Adrenal gland (tissue), 9 donors: ENCODE measurements at regions not wholly inside any gene's neighbourhood (a gene's known extent, or its start where the extent isn't known, plus 50 kb on each side); places are given as distances from the start of the nearest gene placed in this dataset.

Experiments used
- DNase-seq, 7 donors: peaks; one replicate each; pipeline ENCODE4 v3.0.0-alpha.2; 2019 to 2020
- H3K27ac ChIP-seq, 5 donors: fragments of 200-600 bp; sonication (generic) in 4 of 5; 1 replicate in 3 of 5; 2 replicates in 2 of 5; pipeline versions ENCODE4 v1.5.1 to v1.8.0; 2016 to 2020; ENCODE audit warnings: mild to moderate bottlenecking in 1 of 5
- H3K27me3 ChIP-seq: fragments of 200-600 bp; 2 replicates; pipeline ENCODE4 v1.8.0; 2021
- H3K36me3 ChIP-seq, 2 donors: fragments of 200-600 bp; replicated peaks in 1 of 2; 1 replicate in 1 of 2; 2 replicates in 1 of 2; pipeline versions ENCODE4 v1.5.1 to v1.8.0; 2018 to 2022
- H3K4me1 ChIP-seq, 2 donors: fragments of 200-600 bp; replicated peaks in 1 of 2; 1 replicate in 1 of 2; 2 replicates in 1 of 2; pipeline versions ENCODE4 v1.5.1 to v1.8.0; 2018 to 2021
- H3K4me3 ChIP-seq, 4 donors: fragments of 200-600 bp; sonication (generic) in 3 of 4; one replicate each; pipeline ENCODE4 v1.5.1; 2016 to 2018
- H3K9me3 ChIP-seq, 3 donors: fragments of 200-600 bp; sonication (generic) in 1 of 3; replicated peaks in 1 of 3; 1 replicate in 2 of 3; 2 replicates in 1 of 3; pipeline versions ENCODE4 v1.5.1 to v1.8.0; 2016 to 2021
- CTCF ChIP-seq, 6 experiments: fragments of 450-650 bp in 4 of 6; fragments of 200-600 bp in 2 of 6; sonication (generic) in 1 of 6; IDR thresholded peaks; 1 replicate in 5 of 6; 2 replicates in 1 of 6; pipeline versions ENCODE4 v1.5.1 to v1.8.0; 2016 to 2021; ENCODE audit warnings: antibody characterized with exemption in 6 of 6, mild to moderate bottlenecking in 2 of 6, moderate library complexity in 1 of 6
- POLR2A ChIP-seq, 2 donors: fragments of 450-650 bp; IDR thresholded peaks; one replicate each; pipeline ENCODE4 v1.6.1; 2017; ENCODE audit warnings: antibody characterized with exemption in 2 of 2, mild to moderate bottlenecking in 2 of 2, moderate library complexity in 1 of 2
- WGBS, 4 donors: extraction: QIAGEN DNeasy Blood & Tissue Kit in 2 of 4; methylation state at CpG; one replicate each; pipeline versions ENCODE4 v1.1.5 to v1.1.7; 2013 to 2017; 5-methylcytosine and 5-hydroxymethylcytosine counted together
- intact Hi-C, 2 donors: fragments of 100-400 bp; cut with DNase I; formaldehyde crosslinking; loops; one replicate each; pipeline versions ENCODE4 v1.14.1 to v1.15.0; 2022 to 2023
- donor health status: healthy with polysubstance abuse.
- donor health status: Bipolar disorder and iron deficiency.
- donor health status: DM: yes; HTN: yes; CAD: no.
- donor health status: DM: no; HTN: no; CAD: no.
- donor health status: DM: no; HTN: no; CAD: no.

- no peaks in the 10 kb centered on the region for H3K9me3 ChIP-seq
- peaks cover 2% of the 10 kb centered on the region for H3K27me3 ChIP-seq
- no peaks in the 10 kb centered on the region for H3K36me3 ChIP-seq
- intact Hi-C loops: no loop called here
- WGBS, 4 donors: 76 to 83% (median 77%) methylated on average over 3 to 4 of the region's 4 CpGs
- H3K4me3 ChIP-seq: no peak overlapping the region
- H3K4me1 ChIP-seq: no peaks in the 10 kb centered on the region
- TF ChIP-seq CTCF (IDR thresholded peaks at IDR 0.05) (no peak), POLR2A (IDR thresholded peaks at IDR 0.05) (no peak)
- H3K27ac ChIP-seq: no peak overlapping the region
- DNase-seq: no peak
These were observed 444.8 kb upstream of the MKI67 start for GRCh38 chr10:128571071-128571470.

GRCh38 chr10:128571745-128572144 is 445.5 kb upstream of the MKI67 start:
- DNase-seq: no peak
- no peak overlapping the region for H3K4me3 ChIP-seq
- H3K4me1 ChIP-seq: no peaks in the 10 kb centered on the region
- H3K27ac ChIP-seq: no peak overlapping the region
- TF ChIP-seq POLR2A (IDR thresholded peaks at IDR 0.05): no peak
- TF ChIP-seq CTCF (IDR thresholded peaks at IDR 0.05): no peak
- no peaks in the 10 kb centered on the region for H3K9me3 ChIP-seq
- WGBS, 4 donors: 49 to 64% (median 60%) methylated on average over 3 of the region's 3 CpGs
- intact Hi-C loops: no loop called here
- H3K36me3 ChIP-seq: no peaks in the 10 kb centered on the region
- H3K27me3 ChIP-seq: peaks cover 2% of the 10 kb centered on the region

- Histone ChIP-seq H3K4me1 (no peaks in the 10 kb centered on the region), H3K4me3 (no peak overlapping the region), H3K9me3 (no peaks in the 10 kb centered on the region), H3K27me3 (peaks cover 2% of the 10 kb centered on the region), H3K27ac (no peak overlapping the region), H3K36me3 (no peaks in the 10 kb centered on the region)
- intact Hi-C loops: no loop called here
- WGBS, 4 donors: 67 to 78% (median 70%) methylated on average over 3 to 7 of the region's 7 CpGs; no CpG with 5 or more reads in 1 of the 4 donors
- DNase-seq: no peak
- TF ChIP-seq POLR2A (IDR thresholded peaks at IDR 0.05) (no peak), CTCF (IDR thresholded peaks at IDR 0.05) (no peak)
These were observed 446.5 kb upstream of the MKI67 start for GRCh38 chr10:128572696-128573095.

GRCh38 chr10:128573281-128573845 is 447.1 kb upstream of the MKI67 start:
- Histone ChIP-seq H3K36me3 (no peaks in the 10 kb centered on the region), H3K27ac (no peak overlapping the region), H3K27me3 (peaks cover 2% of the 10 kb centered on the region), H3K4me1 (no peaks in the 10 kb centered on the region), H3K4me3 (no peak overlapping the region), H3K9me3 (no peaks in the 10 kb centered on the region)
- TF ChIP-seq POLR2A (IDR thresholded peaks at IDR 0.05): no peak
- intact Hi-C loops: no loop called here
- no peak for DNase-seq
- WGBS, 4 donors: 67 to 74% (median 69%) methylated on average over 14 to 15 of the region's 15 CpGs

- intact Hi-C loops: no loop called here
- Histone ChIP-seq H3K9me3 (no peaks in the 10 kb centered on the region), H3K27me3 (peaks cover 2% of the 10 kb centered on the region), H3K36me3 (no peaks in the 10 kb centered on the region), H3K4me1 (no peaks in the 10 kb centered on the region), H3K27ac (no peak overlapping the region), H3K4me3 (no peak overlapping the region)
- 74 to 81% (median 77%) methylated on average over 9 of the region's 9 CpGs for WGBS, 4 donors
- TF ChIP-seq POLR2A (IDR thresholded peaks at IDR 0.05) (no peak), CTCF (IDR thresholded peaks at IDR 0.05) (no peak)
- no peak for DNase-seq
These were observed 447.8 kb upstream of the MKI67 start for GRCh38 chr10:128573986-128574385.
